ENCODE measurements at regions not wholly inside any gene's neighbourhood (a gene's known extent, or its start where the extent isn't known, plus 50 kb on each side); places are given as distances from the start of the nearest gene placed in this dataset.

GRCh38 chr18:24761765-24762164 lies 301.3 kb downstream of the HRH4 start:
- H3K27me3 ChIP-seq (replicated peaks in 1 of 4; ENCODE audit: control insufficient read depth in 3 of 4, extremely low read depth in 1 of 4, insufficient read depth in 3 of 4, low read length in 3 of 4): no peaks in the 10 kb centered on the region
- no peak overlapping the region for H2AK5ac ChIP-seq (ENCODE audit: low read depth, low read length)
- no peaks in the 10 kb centered on the region for H3K23me2 ChIP-seq (ENCODE audit: low read depth, low read length)
- no peaks in the 10 kb centered on the region for H3K79me1 ChIP-seq (ENCODE audit: low read depth, low read length)
- H2BK5ac ChIP-seq (ENCODE audit: low read depth, low read length): no peak overlapping the region
- CTCF ChIA-PET (ENCODE audit: partially characterized antibody): no interaction called here
- no peak overlapping the region for H3K4me3 ChIP-seq (ENCODE audit: extremely low read depth in 1 of 4, insufficient read depth in 2 of 4, low read depth in 3 of 4, low read length in 4 of 4)
- no peak overlapping the region for H3K4ac ChIP-seq (replicated peaks; ENCODE audit: insufficient read length, low read depth, low read length)
- H2BK15ac ChIP-seq (ENCODE audit: low read length): no peak overlapping the region
- no peak overlapping the region for H3K23ac ChIP-seq (ENCODE audit: insufficient read length)
- H3K9me3 ChIP-seq (ENCODE audit: insufficient read depth in 2 of 2, low read depth in 1 of 2, low read length in 1 of 2): no peaks in the 10 kb centered on the region
- no peak overlapping the region for H4K8ac ChIP-seq (ENCODE audit: extremely low read depth, insufficient read depth, low read length)
- H3K36me3 ChIP-seq (ENCODE audit: control insufficient read depth in 2 of 4, insufficient read depth in 4 of 4, low read length in 3 of 4): no peaks in the 10 kb centered on the region
- no peaks in the 10 kb centered on the region for H3K4me1 ChIP-seq (replicated peaks in 1 of 4; ENCODE audit: control insufficient read depth in 3 of 4, insufficient read depth in 4 of 4, low read length in 3 of 4)
- no peak overlapping the region for H3K9ac ChIP-seq (replicated peaks in 1 of 4; ENCODE audit: extremely low read depth in 1 of 4, low read depth in 3 of 4, low read length in 3 of 4)
- H2BK20ac ChIP-seq (ENCODE audit: low read length): no peak overlapping the region
- no peak overlapping the region for H2BK120ac ChIP-seq (replicated peaks; ENCODE audit: low read depth, low read length)
- H2AFZ ChIP-seq (ENCODE audit: low read length): no peak overlapping the region
- no peaks in the 10 kb centered on the region for H4K20me1 ChIP-seq (replicated peaks in 1 of 2; ENCODE audit: control insufficient read depth in 1 of 2, insufficient read depth in 2 of 2, low read length in 2 of 2)
- H2BK12ac ChIP-seq (ENCODE audit: low read depth, low read length): no peak overlapping the region
- H3K14ac ChIP-seq (ENCODE audit: insufficient read length): no peak overlapping the region
- POLR2A ChIA-PET (ENCODE audit: partially characterized antibody): no interaction called here
- H3K18ac ChIP-seq (ENCODE audit: extremely low read depth, low read length): no peak overlapping the region
- no peak overlapping the region for H3K56ac ChIP-seq (replicated peaks; ENCODE audit: insufficient read length, low read depth, low read length)
- H4K5ac ChIP-seq (ENCODE audit: insufficient read length, low read depth, low read length): no peak overlapping the region
- H4K91ac ChIP-seq (replicated peaks; ENCODE audit: insufficient read length, low read length): no peak overlapping the region
- FAIRE-seq: no peak
- H3K4me2 ChIP-seq (ENCODE audit: insufficient read depth in 1 of 2, low read depth in 2 of 2, low read length in 2 of 2): no peak overlapping the region
- H3K27ac ChIP-seq (ENCODE audit: low read depth, low read length): no peak overlapping the region
- H3K79me2 ChIP-seq (ENCODE audit: control insufficient read depth in 1 of 2, insufficient read depth in 2 of 2, low read length in 2 of 2): no peaks in the 10 kb centered on the region
- no peak for DNase-seq (ENCODE audit: low read depth in 1 of 2, low spot score in 2 of 2)
- no peak for TF ChIP-seq YY1 (IDR thresholded peaks at IDR 0.05; ENCODE audit: low read depth, low read length)
- no peak for TF ChIP-seq CEBPB (IDR thresholded peaks at IDR 0.05; ENCODE audit: low read depth, low read length)
- no peak for TF ChIP-seq EP300 (IDR thresholded peaks at IDR 0.05; ENCODE audit: borderline replicate concordance in 1 of 2, low read depth in 2 of 2, low read length in 2 of 2)
- no peak for TF ChIP-seq CHD2 (IDR thresholded peaks at IDR 0.05; ENCODE audit: low read length)
- TF ChIP-seq CTBP2 (IDR thresholded peaks at IDR 0.05; ENCODE audit: borderline replicate concordance, insufficient read depth, insufficient read length, low read length): no peak
